HG02588 (cell line): ENCODE measurements at regions not wholly inside any gene's neighbourhood (a gene's known extent, or its start where the extent isn't known, plus 50 kb on each side); places are given as distances from the start of the nearest gene placed in this dataset.

Experiments
- ATAC-seq: cut with Tn5 transposase; IDR thresholded peaks from one replicate; pipeline ENCODE4 v1.9.1; 2021; ENCODE audit warnings: mild to moderate bottlenecking, moderate library complexity; ENCODE audit not compliant: unreplicated experiment

DNA sequence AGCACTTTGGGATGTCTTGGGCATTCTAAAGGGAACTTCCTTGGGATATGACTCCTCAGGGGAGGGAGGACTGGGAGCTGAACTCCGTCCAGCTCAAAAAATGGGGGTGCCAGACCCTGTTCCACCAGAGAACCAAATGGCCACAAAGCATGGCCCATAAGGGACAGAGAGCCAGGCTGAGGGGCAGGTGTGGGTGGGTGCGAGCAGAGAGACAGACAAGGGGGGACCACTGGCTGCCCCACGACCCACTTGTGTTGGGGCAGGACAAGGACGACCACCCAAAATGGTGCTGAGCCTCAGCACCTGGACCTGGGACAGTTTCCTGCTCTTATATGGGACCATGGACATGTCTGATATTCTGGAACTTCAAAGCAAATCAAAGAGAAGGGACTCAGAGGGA is 148.2 kb upstream of the MLN start:
- ATAC-seq = no peak

DNA sequence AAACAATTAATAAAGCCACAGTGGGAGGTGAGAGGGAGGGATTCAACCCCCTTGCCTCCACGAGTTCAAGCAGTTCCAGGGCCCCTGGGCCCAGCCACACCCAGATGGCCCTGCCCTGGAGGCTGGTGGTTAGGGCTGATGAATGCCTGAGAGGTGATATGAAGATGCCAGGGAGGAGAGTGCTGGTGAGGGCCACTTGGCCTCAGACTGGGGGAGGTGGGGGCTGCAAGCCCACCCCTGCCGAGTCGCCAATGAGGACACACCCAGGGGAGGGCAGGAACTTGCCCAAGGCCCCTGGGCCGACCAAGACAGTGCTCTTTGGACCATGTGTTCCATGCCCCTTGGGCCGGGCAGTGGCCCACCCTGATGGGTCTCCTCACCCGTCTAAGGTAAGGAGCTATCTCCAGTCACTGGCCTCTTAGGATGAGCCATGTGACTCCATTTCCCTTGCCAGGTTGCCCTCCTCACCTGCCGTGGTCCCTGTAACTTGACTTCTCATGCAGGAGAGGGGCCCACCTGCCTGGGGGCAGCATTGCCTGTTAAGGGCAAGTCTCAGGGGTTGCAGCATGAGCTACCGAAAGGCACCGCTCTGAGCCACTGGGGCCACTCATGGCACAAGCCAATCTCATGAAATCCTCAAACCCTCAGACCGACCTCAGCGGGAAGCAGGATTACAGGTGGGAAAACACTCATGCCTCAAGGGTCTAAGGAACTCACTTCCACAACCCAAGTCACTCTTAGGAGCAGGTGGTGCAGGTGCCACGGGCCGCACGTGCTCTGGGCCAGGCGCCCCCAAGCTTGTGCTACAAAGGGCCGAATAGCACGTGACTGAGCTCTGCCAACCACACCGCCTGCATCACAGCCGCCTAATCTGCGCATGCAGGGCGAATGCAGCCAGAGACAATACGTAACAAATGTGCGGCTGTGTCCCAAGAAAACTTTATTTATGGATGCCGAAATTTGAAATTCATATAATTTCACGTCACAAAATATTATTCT is 147.4 kb upstream of the MLN start:
- no peak for ATAC-seq

DNA sequence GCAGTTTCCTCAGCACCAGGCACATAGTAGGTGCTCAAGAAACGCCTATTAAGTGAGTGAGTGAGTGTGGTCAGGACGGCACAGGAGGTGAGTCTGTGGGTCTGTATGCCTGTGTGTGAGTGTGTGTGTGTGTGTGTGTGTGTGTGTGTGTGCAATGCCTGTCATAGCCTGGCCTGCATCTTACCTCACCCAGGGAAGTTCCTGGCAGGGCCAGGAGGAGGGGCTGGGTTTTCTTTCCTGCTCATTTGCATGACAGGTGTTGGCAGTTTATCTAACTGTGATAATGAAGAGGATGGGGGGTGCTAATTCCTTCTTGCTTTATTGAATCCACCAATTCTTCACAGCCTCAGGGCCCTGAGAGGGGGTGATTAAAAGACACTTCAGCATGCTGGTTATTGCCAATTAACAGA is 146.7 kb upstream of the MLN start:
- no peak for ATAC-seq

DNA sequence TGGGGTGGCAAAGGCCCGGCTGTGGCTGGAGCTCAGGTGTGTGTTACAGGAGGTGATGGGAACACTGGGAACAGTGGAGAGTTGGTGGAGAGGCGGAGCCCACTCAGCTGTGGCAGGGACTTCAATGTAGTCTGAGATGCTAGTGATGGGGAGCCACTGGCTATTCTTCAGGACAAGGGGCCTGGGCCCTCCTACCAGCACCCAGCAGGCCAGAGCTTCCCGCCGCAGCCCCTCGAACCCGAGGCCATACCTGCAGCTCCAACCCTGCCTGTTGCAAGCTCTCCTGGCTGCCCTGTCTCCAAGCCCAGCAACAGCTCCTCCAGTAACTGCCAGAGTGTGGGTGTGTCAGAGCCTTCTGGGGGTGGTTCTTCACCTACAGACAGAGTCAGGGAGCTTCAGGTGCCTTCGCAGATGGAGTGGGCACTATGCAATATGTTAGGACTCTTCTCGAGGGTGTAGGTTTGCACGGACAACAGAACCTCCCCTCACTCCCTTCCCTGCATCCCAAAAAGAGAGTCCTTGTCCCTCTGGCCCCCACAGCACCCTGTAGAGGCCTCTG is 146.2 kb upstream of the MLN start:
- no peak for ATAC-seq

DNA sequence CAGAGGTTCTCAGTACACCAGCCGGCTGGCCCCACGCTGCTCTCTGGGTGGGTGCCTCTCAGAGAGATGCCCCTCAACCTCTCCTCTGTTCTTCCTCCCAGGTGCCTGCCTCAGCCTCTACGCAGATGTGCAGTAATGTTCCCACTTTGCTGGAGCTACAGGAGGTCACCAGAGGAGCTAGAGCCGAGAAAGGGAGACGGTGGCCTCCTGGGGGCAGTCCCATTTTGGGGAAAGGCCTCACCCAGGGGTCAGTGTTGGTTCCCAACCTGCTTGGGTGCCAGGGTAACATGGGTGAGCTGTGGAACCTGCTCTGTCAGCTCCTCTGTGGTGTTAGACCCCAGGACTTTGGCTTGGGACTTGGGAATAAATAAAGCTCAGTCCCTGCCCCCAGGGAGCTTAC is 145.3 kb upstream of the MLN start:
- no peak for ATAC-seq

DNA sequence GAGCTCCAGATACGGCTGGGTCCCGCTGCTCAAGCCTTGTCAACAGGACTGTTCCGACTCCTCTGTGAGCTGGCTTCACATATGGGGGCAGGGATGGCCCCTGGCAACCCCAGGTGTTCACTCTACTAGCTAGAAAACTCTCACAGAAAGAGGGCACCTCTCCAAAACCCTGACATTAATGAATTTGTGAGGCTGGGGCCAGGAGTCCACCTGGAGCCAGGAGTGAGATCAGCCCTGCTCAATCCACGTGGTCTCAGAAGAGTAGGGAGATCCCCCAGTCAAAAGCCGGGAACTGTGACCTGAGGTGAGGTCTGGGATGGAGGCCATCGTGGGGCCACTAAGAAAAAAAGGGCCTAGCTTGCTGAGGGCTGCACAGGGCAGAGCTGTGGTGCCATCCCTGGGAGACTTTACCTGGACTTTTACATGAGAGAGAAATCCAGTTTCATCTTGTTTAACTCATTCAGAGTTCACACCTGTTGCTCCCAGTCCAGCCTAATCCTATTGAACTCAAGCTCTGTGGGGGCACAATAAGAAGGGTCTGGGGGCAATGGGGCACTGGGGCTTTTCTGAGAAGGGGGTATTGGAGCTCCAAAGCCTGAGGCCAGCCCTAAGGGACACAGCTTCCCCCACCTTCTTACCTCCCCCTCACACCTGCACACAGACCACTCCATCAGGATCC is 144.3 kb upstream of the MLN start:
- no peak for ATAC-seq

DNA sequence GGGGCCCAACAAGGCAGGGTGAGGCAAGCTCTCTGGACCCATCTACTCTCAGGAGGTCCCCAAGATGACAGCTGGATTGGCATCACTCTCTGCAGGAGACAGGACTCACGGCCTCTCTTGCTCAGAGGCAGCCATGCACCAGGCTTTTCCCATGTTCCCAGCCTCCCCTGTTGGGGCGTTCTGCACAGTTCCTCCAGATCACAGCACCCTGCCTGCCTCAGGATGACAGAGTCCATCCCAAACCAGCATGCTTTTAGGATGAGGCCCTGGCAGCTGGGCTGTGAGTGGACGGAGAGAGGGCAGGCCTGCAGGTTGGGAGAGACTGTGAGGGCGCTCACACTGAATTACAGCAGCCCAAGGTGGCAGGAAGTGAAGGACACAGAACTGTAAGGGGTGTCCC is 143.2 kb upstream of the MLN start:
- ATAC-seq = no peak

DNA sequence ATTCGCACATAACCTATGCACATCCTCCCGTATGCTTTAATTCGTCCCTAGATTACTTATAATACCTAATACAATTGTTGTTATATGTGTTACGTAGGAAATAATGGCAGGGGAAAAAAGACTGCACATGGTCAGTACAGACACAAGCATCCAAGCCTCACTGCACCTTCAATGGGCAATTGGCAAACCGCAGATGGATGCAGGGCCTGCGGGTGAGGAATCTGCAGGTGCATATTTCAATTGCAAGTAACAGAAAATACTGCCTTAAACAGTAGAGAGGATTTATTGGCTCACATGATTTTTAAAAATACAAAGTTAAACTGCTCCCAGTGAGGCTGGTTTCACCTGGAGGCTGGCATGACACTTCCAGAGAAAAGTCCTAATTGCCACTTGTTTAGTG is 142.1 kb upstream of the MLN start:
- no peak for ATAC-seq

DNA sequence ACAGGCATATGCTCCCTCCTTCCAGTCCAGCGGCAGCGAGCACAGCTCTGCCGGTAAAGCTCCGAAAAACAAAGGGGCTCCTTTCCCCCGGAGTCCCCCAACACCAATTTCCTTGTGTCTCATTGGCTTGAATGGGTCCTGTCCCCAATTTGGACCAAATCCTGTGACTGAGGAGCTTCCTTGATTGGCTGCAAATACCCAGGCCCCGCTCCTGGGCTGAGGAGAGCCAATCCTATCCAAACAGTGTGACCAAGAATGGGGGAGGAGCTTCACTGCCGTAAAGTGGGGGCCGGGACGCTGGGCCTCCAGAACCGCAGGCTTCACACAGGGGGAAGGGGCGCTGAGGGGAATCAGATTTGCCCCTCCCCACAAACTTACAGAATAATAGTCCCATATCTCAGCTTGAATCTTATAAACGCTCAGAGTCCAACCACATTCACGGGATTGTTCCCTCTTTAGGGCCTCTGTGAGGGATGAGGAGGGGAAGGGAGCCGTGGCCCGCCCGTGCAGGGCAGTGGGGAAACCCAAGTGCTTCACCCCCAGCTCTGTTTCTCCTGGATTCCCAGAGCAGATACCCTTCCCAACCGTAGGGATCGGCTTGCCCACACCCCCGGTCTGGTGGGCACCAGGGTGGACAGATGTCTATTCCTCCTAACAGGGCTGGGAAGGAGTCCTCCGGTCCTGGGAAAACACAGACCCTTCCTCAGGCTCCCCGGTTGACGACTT is 141.0 kb upstream of the MLN start:
- ATAC-seq = no peak

DNA sequence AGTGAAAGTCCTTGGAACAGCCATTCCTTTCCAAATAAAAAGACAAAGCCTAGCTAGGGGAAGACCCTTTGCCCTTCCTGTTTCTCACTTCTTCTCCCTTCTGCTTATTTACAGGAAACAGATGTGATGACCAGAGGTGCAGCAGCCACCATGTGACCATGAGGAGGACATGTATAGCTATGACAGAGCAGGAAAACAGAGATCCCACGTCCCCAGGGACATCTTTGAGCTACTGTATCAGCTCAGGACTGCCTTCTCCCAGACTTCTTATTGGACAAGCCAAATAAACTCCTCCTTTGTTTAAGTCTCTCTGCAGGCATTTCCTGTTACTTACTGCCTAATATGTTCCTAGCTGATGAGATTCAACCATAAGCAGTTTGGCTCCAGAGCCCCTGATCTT is 133.1 kb upstream of the MLN start:
- ATAC-seq = no peak

DNA sequence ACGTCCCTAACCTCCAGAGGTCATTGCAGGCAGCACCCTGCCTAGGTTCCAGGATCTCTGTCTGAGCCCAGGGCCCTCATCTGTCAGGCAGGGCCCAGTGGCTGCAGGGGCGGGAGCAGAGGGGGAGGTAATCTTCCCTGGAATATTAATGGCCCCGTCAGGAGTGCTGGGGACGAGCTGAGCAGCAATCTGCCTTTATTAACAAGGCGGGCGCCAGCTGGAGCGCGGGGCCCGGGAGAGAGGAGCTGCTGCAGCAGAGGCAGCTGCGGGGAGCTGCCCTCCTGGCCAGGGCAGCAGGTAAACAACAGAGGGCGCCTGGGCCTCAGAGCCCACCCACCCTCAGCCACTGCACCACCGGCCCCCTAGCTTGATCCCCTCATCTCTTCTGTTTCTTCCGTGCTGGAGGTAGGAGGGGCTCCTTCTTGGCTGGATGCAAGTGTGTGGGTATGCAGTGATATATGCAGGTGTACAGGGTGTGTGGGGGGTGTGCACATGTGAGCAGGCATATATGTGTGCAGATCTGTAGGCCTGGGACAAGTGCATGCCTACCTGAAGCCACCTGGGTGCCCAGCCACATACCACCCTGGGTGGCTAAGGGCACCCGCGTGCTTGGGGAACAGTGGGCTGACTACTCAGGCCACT is 131.8 kb upstream of the MLN start:
- ATAC-seq = no peak

DNA sequence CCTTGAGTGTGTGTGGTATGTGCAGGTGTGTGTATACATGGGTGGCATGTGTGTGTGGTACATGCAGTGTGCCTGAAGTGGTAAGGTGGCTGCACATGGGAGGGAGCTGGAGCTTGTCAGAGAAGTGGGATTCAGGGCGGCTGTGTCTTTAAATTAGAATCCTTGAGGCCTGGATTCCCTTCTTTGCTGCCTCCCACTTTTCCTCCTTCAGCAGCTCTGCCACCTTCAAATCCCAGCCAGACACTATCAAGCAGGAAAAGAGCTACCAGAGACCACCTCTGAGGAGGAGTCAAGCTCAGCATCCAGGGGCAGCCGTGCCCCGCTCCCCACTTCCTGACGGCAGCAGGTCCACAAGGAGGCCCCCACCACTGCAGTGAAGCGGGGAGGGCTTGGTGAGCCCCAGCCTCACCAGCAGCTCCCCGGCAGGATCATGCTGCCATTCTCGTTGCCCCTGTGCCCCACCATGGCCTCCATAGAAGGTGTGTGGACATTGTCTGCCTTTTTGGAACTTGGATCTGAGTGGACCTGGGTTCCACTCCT is 131.0 kb upstream of the MLN start:
- ATAC-seq = no peak

DNA sequence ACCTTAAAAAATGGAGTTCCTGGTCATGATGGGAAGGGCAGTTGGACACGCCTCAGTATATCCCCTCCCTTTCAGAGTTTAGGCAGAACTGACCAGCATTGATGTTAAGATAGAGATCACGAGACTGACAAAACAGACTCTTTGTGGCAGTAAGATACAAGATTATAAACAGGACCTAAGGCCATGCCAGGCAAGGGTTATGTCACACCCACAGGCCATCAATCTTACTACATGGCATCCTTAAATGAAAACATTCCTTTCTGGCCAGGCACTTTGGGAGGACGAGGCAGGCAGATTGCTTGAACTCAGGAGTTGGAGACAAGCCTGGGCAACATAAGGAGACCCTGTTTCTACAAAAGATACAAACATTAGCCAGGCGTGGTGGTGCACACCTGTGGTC is 129.3 kb upstream of the MLN start:
- no peak for ATAC-seq

DNA sequence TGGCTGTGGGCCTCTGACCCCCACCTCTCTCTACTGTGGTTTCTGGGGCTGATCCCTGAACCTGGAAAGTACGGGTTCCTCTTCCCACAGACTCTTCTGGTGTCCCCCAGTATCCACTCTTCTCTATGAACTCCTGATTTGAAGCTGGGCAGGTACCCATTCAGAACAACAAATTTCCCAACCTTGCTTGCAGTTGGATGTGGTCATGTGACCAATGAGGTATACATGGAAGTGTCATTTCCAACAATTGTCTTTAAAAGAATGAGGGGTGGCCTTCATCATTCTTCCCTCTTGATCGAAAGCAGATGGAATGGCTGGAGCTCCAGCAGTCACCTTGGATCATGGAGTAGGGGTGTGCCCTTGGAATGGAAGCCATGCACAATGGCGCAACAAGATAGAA is 128.0 kb upstream of the MLN start:
- ATAC-seq = no peak

DNA sequence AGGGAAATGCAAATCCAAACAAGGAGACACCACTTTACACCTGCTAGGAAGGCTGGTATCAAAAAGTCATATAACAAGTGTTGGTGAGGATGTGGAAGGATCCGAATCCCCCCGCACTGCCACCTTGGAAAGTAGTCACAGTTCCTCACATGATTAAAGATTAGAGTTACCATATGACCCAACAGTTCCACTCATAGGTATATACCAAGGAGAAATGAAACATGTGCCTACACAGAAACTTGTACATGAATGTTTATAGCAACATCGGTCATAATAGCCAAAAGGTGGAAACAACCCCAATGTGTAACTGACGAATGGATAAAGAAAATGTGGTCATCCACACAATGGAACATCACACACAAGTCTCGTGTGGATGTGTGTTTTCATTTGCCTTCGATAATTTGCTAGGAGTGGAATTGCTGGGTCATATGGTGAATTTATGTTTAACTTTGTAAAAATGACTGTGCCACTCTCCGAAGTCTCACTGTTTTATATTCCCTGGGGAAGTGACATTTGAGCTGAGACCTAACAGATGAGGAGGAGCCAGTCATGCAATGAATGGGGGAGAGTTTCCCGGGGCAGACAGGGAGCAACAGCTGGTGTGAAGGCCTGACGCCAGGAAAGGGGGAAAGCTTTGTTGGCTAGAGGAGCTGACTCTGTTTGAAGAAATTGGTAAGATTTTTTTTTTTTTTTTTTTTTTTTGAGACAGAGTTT is 125.9 kb upstream of the MLN start:
- no peak for ATAC-seq

DNA sequence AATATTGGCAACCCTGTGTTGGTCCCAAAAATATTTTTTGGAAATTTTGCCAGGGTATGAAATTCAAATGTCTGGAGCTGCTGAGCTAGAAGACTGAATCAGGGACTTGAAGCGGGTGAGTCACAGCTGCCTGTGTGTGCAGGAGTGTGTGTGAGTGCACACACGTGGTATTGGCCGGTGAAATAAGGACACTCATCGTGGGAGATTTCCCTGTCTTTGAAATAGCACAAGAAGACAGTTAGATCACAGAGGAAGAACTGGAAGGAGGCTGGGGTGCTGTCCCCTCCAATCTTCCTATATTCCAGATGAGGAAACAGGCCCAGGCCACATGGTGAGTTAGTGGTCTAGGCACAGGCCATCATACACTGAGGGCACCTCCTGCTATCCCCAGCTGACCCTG is 123.8 kb upstream of the MLN start:
- no peak for ATAC-seq

DNA sequence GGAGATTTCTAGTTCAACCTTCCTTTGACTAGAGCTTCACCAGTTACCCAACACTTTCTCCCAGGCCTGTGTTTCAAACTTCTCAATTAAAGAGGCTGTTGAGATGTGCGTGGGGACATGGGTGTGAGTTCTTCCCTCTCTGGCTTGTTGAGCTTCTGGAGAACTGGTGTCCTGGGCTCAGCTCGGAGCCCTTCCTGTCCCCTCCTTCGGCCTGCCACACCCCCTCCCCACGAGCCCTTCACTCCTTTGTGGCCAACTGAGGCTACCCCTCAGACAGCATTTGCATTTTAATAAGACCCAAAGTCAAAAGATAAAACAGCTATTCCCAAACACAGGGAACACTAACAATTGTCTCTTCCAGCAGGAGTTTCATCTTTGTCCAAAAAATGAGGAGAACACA is 123.3 kb upstream of the MLN start:
- no peak for ATAC-seq

DNA sequence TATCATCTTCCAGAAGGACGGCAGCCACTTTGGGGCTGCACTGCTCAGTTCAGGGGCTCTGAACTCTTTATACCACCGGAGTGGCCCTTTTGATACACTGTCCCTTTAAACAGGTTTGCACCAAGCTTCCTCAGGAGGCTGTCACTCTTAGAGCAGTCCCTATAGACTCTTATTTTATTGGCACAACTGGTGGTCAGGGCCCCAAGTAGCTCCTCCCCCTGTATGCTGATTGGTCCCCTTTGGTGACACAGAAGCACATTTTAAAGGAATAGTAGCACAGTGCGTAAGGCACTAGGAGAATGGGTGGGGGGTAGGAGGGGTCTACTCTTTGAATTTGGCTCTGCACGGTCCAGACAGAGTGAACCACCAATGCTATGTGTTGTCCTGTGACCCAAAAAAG is 122.6 kb upstream of the MLN start:
- no peak for ATAC-seq

DNA sequence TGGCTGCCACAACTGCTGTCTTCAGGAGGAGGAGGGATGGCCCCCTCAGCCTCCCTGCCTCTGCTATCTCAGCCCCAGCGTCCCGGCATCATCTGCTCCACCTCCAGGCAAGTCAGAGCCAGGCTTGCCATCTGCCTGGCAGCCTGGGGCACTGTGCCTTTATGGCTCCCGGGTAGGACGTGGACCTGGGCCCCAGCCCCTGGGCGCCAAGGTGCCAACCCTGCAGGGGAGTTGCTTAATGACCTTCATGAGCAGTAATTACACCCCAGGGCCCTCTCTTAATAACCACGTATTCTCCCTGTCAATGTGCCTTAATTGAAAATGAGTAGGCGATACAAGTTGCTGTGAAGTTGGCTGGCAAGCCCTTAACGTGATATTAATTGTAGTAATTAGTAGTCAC is 122.1 kb upstream of the MLN start:
- no peak for ATAC-seq

DNA sequence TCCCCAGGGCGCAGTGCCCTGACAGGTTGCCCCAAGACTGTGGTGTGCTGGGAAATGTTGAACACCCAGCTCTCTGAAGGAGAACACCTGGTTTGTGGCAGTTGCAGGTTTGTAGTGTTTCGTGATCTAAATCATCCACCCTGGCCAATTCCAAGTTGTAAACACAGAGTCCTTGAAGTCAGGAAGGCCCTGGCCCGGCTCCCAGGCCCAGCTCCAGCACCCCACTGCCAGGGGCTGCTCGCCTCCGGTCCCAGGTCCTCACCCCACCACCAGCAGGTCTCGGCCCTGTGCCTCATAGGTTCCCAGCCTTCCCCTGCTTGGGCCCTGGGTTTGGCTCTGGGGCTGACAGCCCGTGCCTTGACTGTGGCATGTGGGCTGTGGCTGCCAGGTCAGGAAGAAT is 121.4 kb upstream of the MLN start:
- ATAC-seq = no peak
